ENCODE measurements at regions not wholly inside any gene's neighbourhood (a gene's known extent, or its start where the extent isn't known, plus 50 kb on each side); places are given as distances from the start of the nearest gene placed in this dataset.
"Not testable (repeated sequence)": the region's sequence is repeated elsewhere in the genome, so short reads cannot be mapped to it uniquely, and the experiment has no call there.

- TF ChIP-seq CTCF (IDR thresholded peaks at IDR 0.05 in 8 of 11, conservative IDR thresholded peaks at IDR 0.05 in 3 of 11); POLR2AphosphoS5 (IDR thresholded peaks at IDR 0.05); POLR2A (IDR thresholded peaks at IDR 0.05): not testable (repeated sequence)
These were observed 1710.6 kb downstream of the TP53TG3F start for GRCh38 chr16:35170061-35170460.
